BJ (cell line): ENCODE measurements at regions not wholly inside any gene's neighbourhood (a gene's known extent, or its start where the extent isn't known, plus 50 kb on each side); places are given as distances from the start of the nearest gene placed in this dataset.

Experiments
- CTCF ChIA-PET: fragments of 350-600 bp; formaldehyde crosslinking; extraction: SDS; loops from one replicate; lab custom pipeline; 2021; ENCODE audit warnings: antibody characterized with exemption, inconsistent platforms; lab: Yijun Ruan, JAX
- POLR2A ChIA-PET: fragments of 300-600 bp; sonication (Branson Sonifier 250); formaldehyde crosslinking; extraction: SDS; loops from one replicate; lab custom pipeline; 2021; ENCODE audit warnings: antibody characterized with exemption; lab: Charles Lee
- DNase-seq: peaks from one replicate; pipeline ENCODE4 v3.0.0-alpha.2; 2011; ENCODE audit warnings: low read depth
- H3K27me3 ChIP-seq: 2 replicates; pipeline ENCODE4 v1.6.0; 2011; ENCODE audit warnings: low read length; ENCODE audit not compliant: control insufficient read depth, insufficient read depth
- H3K36me3 ChIP-seq: 2 replicates; pipeline ENCODE4 v1.5.1; 2011; ENCODE audit warnings: low read length; ENCODE audit not compliant: control insufficient read depth, insufficient read depth
- H3K4me3 ChIP-seq: 2 replicates; pipeline ENCODE4 v1.5.1; 2011; ENCODE audit warnings: low read depth, mild to moderate bottlenecking, control low read depth, low read length
- CTCF ChIP-seq: IDR thresholded peaks from 2 replicates; pipeline ENCODE4 v1.5.1; 2011; ENCODE audit warnings: low read depth, mild to moderate bottlenecking, control low read depth, inconsistent platforms, low read length, moderate library complexity; ENCODE audit not compliant: insufficient read depth

- no peak overlapping the region for H3K4me3 ChIP-seq
- H3K27me3 ChIP-seq: no peaks in the 10 kb centered on the region
- CTCF ChIA-PET: no interaction called here
- POLR2A ChIA-PET: no interaction called here
- DNase-seq: no peak
- TF ChIP-seq CTCF: no peak
- H3K36me3 ChIP-seq: no peaks in the 10 kb centered on the region
Measured at GRCh38 chr3:118713502-118714207, 321.0 kb downstream of the IGSF11 start.

GRCh38 chr3:118714800-118715199 is 319.8 kb downstream of the IGSF11 start:
- no peak for TF ChIP-seq CTCF
- no peak overlapping the region for H3K4me3 ChIP-seq
- ChIA-PET POLR2A (no interaction called here), CTCF (no interaction called here)
- H3K27me3 ChIP-seq: no peaks in the 10 kb centered on the region
- H3K36me3 ChIP-seq: no peaks in the 10 kb centered on the region
- DNase-seq: no peak

GRCh38 chr3:118729546-118729945 is 305.1 kb downstream of the IGSF11 start:
- ChIA-PET CTCF (no interaction called here), POLR2A (no interaction called here)
- Histone ChIP-seq H3K4me3 (no peak overlapping the region), H3K27me3 (no peaks in the 10 kb centered on the region), H3K36me3 (no peaks in the 10 kb centered on the region)
- TF ChIP-seq CTCF: no peak
- DNase-seq: no peak

GRCh38 chr3:118734664-118735063 is 300.0 kb downstream of the IGSF11 start:
- TF ChIP-seq CTCF: no peak
- no peak for DNase-seq
- ChIA-PET CTCF (no interaction called here), POLR2A (no interaction called here)
- no peak overlapping the region for H3K4me3 ChIP-seq
- H3K36me3 ChIP-seq: no peaks in the 10 kb centered on the region
- H3K27me3 ChIP-seq: no peaks in the 10 kb centered on the region

GRCh38 chr3:118736107-118736506 is 298.5 kb downstream of the IGSF11 start:
- Histone ChIP-seq H3K27me3 (no peaks in the 10 kb centered on the region), H3K36me3 (no peaks in the 10 kb centered on the region), H3K4me3 (no peak overlapping the region)
- DNase-seq: no peak
- no peak for TF ChIP-seq CTCF
- ChIA-PET POLR2A (no interaction called here), CTCF (no interaction called here)
